ENCODE measurements at regions not wholly inside any gene's neighbourhood (a gene's known extent, or its start where the extent isn't known, plus 50 kb on each side); places are given as distances from the start of the nearest gene placed in this dataset.

DNA sequence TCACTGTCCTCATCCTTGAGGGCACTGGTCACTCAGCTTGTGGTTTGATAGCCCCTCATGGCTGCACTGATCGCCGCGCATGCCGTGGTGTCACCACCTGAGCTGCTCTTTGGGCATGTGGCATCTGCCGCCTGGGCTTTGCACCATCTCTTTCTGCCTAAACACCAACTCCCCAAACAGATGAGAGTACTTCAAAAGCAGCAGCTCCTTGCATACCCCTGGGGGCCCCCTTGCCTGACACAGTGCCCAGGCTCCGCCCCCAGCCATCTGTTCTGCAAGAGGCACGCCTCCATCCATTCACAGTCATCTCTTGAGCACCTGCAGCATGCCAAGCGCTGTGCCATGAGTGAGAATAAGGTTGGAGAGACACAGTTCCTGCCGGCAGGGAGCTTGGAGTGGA lies 104.5 kb upstream of the B3GAT1 start:
- 0% methylated on average over 9 of the region's 9 CpGs for WGBS (ENCODE audit: insufficient coverage, low coverage, missing lambda C conversion rate)
- Histone ChIP-seq H3K79me2 (ENCODE audit: control insufficient read depth, insufficient read depth, low read length) (no peaks in the 10 kb centered on the region), H3K4me2 (ENCODE audit: insufficient read depth, low read length) (no peak overlapping the region), H3K27me3 (ENCODE audit: control insufficient read depth in 2 of 2, insufficient read depth in 2 of 2, low read length in 2 of 2) (peaks cover 3 to 87% of the 10 kb centered on the region in 2 experiments; a peak in 4 of 5 replicates), H3K9me3 (replicated peaks; ENCODE audit: control insufficient read depth, insufficient read depth, low read depth, low read length) (no peaks in the 10 kb centered on the region), H2AFZ (ENCODE audit: low read depth, low read length) (no peak overlapping the region), H4K20me1 (replicated peaks; ENCODE audit: control insufficient read depth, insufficient read depth, low read length) (no peaks in the 10 kb centered on the region; the same call in 1 of the 2 replicates), H3K27ac (ENCODE audit: extremely low read depth, low read depth, low read length) (no peak overlapping the region), H3K36me3 (ENCODE audit: control insufficient read depth, insufficient read depth, low read length) (no peaks in the 10 kb centered on the region), H3K9me1 (ENCODE audit: control insufficient read depth, insufficient read depth, low read length) (no peaks in the 10 kb centered on the region), H3K4me1 (replicated peaks in 1 of 2; ENCODE audit: control insufficient read depth in 2 of 2, insufficient read depth in 2 of 2, low read length in 2 of 2) (no peaks in the 10 kb centered on the region), H3K9ac (ENCODE audit: insufficient read depth in 1 of 2, low read depth in 2 of 2, low read length in 2 of 2) (no peak overlapping the region), H3K4me3 (no peak overlapping the region)
- ATAC-seq (no peak), DNase-seq (ENCODE audit: extremely low read depth in 1 of 4, low spot score in 3 of 4) (no peak), FAIRE-seq (no peak)
- CTCF ChIA-PET (ENCODE audit: low intra/inter-chr PET ratio), result no interaction called here
- no peak for TF ChIP-seq TAF15 (IDR thresholded peaks at IDR 0.05; ENCODE audit: low read depth, low read length)
- no peak for TF ChIP-seq ZSCAN32 (CRISPR knock-in tag; IDR thresholded peaks at IDR 0.05)
- no peak for TF ChIP-seq FOSL1 (tag; conservative IDR thresholded peaks at IDR 0.05)
- no peak for TF ChIP-seq GTF3C2 (IDR thresholded peaks at IDR 0.05; ENCODE audit: borderline replicate concordance, extremely low read depth, insufficient read length)
- no peak for TF ChIP-seq RAD51 (IDR thresholded peaks at IDR 0.05; ENCODE audit: borderline replicate concordance, low read depth)
- no peak for TF ChIP-seq CEBPG (CRISPR knock-in tag; IDR thresholded peaks at IDR 0.05)
- no peak for TF ChIP-seq CEBPG (tag; conservative IDR thresholded peaks at IDR 0.05 in 1 of 2, IDR thresholded peaks at IDR 0.05 in 1 of 2)
- TF ChIP-seq CEBPB (tag; IDR thresholded peaks at IDR 0.05), result no peak
- no peak for TF ChIP-seq CHCHD3 (CRISPR knock-in tag; IDR thresholded peaks at IDR 0.05)
- intact Hi-C loops (cut with micrococcal nuclease) (no loop called here), in situ Hi-C loops (cut with MboI) (no loop called here)
- POLR2A ChIA-PET, result interaction anchor here (0.8 kb wide), 1 partner anchor 9 kb away, joined by 4 read pairs; no protein-coding TSS in a partner anchor
- BruUV-seq (replicated peaks), result no TSS peak
